ENCODE measurements at regions not wholly inside any gene's neighbourhood (a gene's known extent, or its start where the extent isn't known, plus 50 kb on each side); places are given as distances from the start of the nearest gene placed in this dataset.

GRCh38 chr2:14577843-14578242, 54.7 kb upstream of the LRATD1 start:
- Histone ChIP-seq H3K4me3 (replicated peaks; ENCODE audit: insufficient read depth, low read length) (no peak overlapping the region), H3K27me3 (ENCODE audit: insufficient read depth, poor library complexity, severe bottlenecking) (no peaks in the 10 kb centered on the region), H3K27ac (replicated peaks) (no peak overlapping the region)
- TF ChIP-seq CTCF (IDR thresholded peaks at IDR 0.05; ENCODE audit: insufficient read depth, low read length) (no peak), SPI1 (IDR thresholded peaks at IDR 0.05; ENCODE audit: borderline replicate concordance, low read depth) (no peak), POLR2AphosphoS5 (IDR thresholded peaks at IDR 0.05; ENCODE audit: low read depth) (no peak), REST (IDR thresholded peaks at IDR 0.05; ENCODE audit: insufficient replicate concordance, low read depth) (no peak), GABPA (IDR thresholded peaks at IDR 0.05; ENCODE audit: low read depth) (no peak)
- no peak for DNase-seq (ENCODE audit: low read depth in 1 of 2, low spot score in 1 of 2)
